ENCODE measurements at regions not wholly inside any gene's neighbourhood (a gene's known extent, or its start where the extent isn't known, plus 50 kb on each side); places are given as distances from the start of the nearest gene placed in this dataset.
"Not testable (repeated sequence)": the region's sequence is repeated elsewhere in the genome, so short reads cannot be mapped to it uniquely, and the experiment has no call there.

GRCh38 chr3:64789111-64789510, 101.3 kb upstream of the ADAMTS9 start:
- no peak for DNase-seq

GRCh38 chr3:64783200-64783599, 95.4 kb upstream of the ADAMTS9 start:
- DNase-seq = no peak

GRCh38 chr3:64780923-64781322, 93.1 kb upstream of the ADAMTS9 start:
- not testable (repeated sequence) for DNase-seq

DNA sequence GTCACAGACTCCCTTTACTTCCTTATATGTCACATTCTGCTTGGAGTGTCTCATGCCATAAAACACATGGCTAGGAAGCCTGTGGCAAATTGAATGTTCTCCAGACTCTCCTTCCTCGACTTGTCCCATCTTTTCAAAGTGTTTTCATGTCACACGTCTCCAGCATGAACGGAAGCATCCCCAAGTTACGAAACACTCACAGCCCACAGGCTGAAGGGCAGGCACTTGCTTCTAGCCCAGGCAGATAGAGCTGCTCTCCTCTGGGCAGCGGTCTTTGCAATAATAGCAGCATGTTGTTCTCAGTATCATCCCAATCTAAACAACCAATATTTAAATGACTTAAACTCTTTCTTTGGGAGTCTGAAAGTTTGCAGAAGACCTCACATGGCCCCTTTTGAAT, 85.3 kb upstream of the ADAMTS9 start:
- no peak for DNase-seq

DNA sequence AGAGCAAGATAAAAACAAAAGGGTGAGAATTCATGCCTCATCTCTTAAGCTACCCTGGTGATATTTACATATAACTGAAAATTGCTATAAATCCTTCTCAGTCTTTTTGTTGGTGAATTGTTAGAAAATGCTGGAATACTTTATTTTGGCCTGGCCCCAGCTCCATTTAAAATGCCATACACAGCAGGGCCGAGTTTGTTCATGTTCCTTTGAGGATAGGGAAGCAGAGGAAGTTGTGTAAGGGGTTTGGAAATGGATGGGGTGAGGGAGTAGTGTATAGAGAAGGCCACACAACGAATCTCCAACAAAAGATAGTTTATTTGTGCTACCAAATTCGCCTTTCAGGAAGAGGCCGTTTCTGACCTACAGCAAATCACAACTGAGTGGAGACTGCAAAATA, 78.6 kb upstream of the ADAMTS9 start:
- DNase-seq = no peak

DNA sequence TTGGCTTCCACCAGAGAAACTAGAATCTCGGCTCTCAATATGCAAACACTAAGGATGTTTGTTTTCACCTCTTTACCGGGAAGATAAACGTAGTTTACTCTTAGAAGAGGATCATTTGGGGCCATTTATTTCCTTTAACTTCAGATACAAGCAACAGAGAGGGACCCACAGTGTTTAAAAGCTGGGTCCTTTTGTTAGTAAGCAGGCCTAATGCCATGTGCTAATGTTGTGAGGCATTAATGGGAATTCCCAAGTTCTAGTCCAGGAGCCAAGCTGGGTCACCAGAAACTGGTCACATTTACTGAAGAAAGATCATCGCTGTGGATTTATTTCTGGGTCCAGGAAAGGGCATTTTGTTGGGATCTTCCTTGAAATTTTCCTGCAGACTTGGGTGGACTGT, 78.1 kb upstream of the ADAMTS9 start:
- no peak for DNase-seq

DNA sequence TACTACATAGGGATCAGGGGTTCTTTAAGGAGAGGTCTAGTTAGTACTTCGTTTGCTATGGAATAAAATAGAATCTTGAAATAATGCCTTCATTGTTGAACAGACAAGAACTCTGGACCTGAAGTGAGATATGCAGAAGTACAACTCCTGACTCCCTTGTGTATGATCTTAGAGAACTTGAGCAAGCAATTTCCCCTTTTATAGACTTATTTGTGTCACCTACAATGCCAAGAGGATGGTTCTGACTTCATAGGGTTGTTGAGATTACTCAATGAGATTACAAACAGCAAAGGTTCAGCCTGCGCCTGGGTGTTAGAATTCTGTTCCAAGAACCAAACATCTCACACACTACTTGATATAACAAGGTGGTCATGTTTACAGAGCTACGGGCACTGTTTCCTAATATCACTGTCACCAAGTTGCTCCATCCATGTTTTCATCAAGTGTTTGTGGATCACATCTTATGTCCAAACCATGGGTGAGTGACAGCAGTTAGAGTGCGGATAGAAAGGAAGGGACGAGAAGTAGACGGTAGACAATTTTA, 76.7 kb upstream of the ADAMTS9 start:
- no peak for DNase-seq

DNA sequence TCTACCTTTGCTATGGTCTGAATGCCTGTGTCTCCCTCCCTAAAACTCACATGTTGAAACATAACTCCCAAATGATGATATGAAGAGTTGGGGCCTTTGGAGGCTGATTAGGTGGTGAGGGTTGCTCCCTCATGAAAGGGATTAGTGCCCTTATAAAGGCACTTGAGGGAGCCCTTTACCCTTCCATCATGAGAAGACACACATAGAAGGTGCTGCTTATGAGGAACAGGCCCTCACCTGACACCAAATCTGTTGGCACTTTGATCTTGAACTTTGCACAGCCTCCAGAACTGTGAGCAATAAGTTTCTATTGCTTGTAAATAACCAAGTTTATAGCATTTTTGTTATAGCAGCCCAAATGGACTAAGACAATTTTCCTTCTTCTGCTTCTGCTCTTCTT, 76.2 kb upstream of the ADAMTS9 start:
- DNase-seq = no peak

- DNase-seq = no peak
Measured at GRCh38 chr3:64761729-64762128, 73.9 kb upstream of the ADAMTS9 start.

GRCh38 chr3:64760258-64760657, 72.5 kb upstream of the ADAMTS9 start:
- DNase-seq = no peak

DNA sequence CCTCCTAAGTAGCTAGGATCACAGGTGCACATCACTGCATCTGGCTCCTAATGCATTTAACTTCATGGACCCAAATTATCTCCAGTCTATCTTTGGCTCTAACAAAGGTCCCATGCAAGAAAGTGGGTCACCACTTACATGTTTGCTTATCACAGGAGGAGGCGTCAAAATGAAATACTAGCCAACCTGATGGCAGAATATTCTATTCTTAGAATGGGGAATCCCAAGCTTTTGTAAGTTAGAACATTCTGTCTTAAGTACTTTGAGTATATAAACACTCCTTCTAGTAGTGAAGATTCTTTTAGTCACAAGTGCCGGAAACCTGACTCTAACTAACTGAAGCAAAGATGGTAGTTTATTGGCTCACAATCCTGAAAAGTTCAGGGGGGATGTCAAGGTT, 72.0 kb upstream of the ADAMTS9 start:
- no peak for DNase-seq

- no peak for DNase-seq
Measured at GRCh38 chr3:64756398-64756986, 68.7 kb upstream of the ADAMTS9 start.

DNA sequence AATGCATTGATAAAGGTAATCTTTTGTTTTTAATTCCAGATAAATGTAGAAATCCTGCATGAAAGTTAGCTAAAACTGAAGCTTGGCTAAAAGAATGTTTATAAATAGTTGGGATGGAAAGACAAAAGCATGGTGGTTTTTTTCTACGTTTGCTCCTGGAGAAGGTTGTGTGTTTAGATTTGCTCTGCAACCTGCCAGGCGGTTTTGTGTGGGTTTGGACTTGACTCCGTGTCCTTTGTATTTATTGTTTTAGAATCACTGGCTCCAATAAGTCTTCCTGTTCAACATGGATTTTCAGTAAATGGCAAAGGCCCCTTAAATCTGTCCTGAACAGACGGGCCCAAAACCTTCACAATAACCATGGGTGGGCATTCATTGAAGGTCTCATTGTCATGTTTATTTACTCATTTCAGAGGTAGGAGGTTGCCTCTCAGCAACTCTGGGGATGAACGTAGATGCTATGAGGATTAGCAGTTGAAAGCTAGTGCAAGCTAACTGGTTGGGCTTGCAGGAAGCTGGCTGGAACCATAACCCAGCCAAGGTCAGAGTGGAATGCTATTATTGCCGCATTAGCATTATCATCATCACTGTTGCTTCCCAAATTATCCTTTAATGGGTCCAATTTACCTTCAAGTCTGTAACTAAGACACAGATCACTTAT, 60.6 kb upstream of the ADAMTS9 start:
- no peak for DNase-seq

DNA sequence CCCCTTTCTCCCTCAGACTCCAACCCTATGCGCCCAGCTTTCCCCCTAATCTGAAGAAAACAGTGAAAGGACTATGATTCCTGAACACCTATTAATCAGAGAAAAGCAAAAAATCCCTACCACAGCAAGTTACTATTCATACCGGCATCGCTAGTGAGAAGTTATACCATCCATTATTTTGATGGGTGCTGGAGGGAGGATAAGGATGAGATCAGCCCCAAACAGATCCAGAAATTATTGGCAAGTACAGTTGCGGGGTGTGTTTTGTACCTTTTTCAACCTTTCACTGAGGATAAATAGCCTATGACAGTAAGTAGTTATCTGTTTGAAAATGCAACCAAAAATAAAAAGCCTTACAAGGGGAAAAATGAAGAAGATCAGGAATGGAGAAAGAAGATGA, 59.9 kb upstream of the ADAMTS9 start:
- no peak for DNase-seq

- no peak for DNase-seq
Measured at GRCh38 chr3:64743887-64744243, 56.1 kb upstream of the ADAMTS9 start.

- DNase-seq = no peak
Measured at GRCh38 chr3:64743156-64743886, 55.5 kb upstream of the ADAMTS9 start.

GRCh38 chr3:64741341-64741740, 53.5 kb upstream of the ADAMTS9 start:
- DNase-seq = no peak

- DNase-seq = no peak
Measured at GRCh38 chr3:64739971-64740631, 52.3 kb upstream of the ADAMTS9 start.
